ENCODE measurements at regions not wholly inside any gene's neighbourhood (a gene's known extent, or its start where the extent isn't known, plus 50 kb on each side); places are given as distances from the start of the nearest gene placed in this dataset.

DNA sequence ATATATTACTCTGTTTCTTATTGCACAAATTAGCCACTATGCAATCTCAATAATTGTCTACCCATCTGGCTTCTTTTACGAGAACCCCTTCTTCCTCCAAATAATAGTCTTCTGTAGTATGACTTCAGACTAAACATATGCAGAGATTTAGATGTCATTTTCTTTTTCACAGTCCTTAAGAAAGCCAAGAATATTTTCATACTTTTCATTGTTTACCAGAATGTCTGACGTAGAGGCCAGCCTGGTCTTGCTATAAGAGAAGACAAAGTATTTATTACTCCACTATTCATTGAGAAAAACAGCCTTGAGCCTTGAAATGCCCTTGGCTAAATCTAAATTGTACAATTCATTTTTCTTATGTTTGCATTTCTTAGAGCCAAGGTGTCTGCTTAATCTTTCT lies 714.9 kb upstream of the CXADR start:
- no peak for DNase-seq (ENCODE audit: low read depth)
- in situ Hi-C loops (cut with HindIII; ENCODE audit: low pct_unique_long_range_greater_than_20kb, low sequenced_read_pairs) = no loop called here

DNA sequence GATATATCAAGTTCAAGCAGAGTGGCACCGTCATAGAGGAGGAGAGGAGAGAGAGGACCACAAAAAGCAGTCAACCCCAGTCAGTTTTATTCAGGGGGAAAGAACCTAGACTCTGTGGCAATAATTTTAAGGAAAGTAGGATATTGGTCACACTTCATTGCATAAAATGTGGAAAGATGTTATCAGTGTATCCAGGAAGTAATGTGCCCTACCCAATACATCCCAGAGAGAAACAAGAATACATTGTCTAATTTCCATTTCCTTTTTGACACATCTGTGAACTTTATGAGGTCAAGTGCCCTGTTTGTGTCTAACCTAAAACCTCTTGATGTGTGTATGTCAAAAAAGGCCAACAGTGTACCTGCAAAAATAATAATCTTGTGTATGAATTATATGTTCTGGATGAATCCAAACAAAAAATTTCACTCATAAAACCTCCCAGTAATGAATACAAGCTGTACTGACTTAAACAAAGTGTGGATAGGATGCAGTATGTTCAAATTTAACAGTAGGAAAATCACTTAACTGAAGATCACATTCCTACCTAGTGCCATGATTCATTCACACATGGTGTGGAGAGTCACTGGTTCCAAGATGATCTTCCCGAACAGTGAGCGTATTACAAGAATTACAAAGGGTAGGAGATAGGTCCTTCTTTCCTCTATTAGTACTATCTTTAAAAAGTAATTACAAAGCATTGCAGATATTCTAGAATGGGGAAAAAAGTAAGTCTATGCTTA lies 712.1 kb upstream of the CXADR start:
- no peak for DNase-seq (ENCODE audit: low read depth)
- in situ Hi-C loops (cut with HindIII; ENCODE audit: low pct_unique_long_range_greater_than_20kb, low sequenced_read_pairs) = no loop called here

DNA sequence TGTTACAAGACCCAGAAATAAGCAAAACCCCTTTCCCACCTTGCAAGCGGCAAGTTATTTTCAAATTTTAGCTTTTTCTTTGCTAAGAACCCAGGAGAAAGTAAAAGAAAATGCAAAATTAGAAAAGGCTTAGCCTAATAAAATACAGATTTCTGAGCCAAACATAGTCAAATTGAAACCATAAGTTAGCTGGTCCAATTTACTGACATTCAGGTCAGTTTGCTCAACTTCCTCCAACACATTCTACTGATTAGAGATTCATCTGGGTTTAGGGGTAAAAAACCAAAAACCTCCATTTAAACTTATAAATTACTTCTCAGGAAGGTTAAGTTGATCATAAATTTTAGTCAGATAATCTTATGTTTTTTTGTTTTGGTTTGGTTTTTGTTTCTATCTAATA lies 701.8 kb upstream of the CXADR start:
- no peak for DNase-seq (ENCODE audit: low read depth)
- in situ Hi-C loops (cut with HindIII; ENCODE audit: low pct_unique_long_range_greater_than_20kb, low sequenced_read_pairs) = no loop called here

DNA sequence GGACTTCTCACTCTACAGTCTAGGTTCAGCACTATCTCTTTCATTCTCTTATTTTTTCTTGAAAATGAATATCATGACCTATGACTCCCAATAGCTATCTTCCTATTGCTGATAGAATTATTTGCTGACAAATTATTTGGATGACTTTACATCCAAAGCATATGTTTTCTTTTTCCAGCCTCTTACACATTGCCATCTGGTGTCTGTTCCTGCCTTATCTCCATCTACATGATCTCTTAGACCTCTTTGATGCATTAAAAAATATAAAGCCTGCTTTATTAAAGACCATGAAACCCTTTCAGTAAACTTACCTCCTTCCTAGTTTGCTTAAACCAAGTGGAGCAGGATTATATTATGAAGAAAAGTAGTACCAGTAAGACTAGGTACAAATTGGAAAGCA lies 700.9 kb upstream of the CXADR start:
- DNase-seq (ENCODE audit: low read depth) = no peak
- in situ Hi-C loops (cut with HindIII; ENCODE audit: low pct_unique_long_range_greater_than_20kb, low sequenced_read_pairs) = no loop called here

DNA sequence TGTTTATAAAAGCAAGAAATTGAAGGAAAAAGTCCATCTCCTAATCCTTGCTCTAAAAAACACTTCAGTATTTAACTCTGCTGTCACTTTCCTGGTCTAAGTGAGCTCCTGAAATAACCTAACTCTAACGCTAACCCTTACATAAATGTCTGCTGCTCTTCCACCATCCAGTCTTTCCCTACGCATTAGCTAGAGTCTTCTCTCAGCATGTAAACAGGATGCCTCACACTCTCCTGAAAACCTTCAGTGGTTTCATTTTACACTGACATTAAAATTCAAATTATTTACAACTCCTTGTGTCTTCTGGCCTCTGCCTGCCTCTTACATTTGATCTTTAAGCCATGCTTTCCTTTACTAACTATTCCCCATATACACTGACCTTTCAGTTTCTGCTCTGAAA lies 697.6 kb upstream of the CXADR start:
- DNase-seq (ENCODE audit: low read depth) = no peak
- in situ Hi-C loops (cut with HindIII; ENCODE audit: low pct_unique_long_range_greater_than_20kb, low sequenced_read_pairs) = no loop called here

DNA sequence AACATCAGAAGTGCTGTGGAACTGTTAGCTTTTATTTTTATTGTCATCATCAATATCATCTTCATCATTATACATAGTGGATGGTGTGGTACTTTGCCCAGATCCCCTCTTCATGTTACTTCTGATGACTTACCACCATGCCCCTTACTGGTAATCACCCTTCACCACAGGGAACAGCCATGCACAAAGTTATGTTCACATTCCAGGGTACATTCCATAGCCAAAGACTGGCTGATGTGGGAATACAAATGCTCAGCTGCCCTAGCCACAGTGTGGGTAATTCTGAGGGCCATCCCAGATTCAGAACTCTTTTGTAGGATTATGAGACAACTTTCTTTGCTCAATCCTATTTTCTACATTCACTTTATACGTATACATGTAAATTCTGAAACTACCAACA lies 691.3 kb upstream of the CXADR start:
- in situ Hi-C loops (cut with HindIII; ENCODE audit: low pct_unique_long_range_greater_than_20kb, low sequenced_read_pairs) = no loop called here
- no peak for DNase-seq (ENCODE audit: low read depth)

GRCh38 chr21:16829532-16829931 lies 683.3 kb upstream of the CXADR start:
- no peak for DNase-seq (ENCODE audit: low read depth)
- in situ Hi-C loops (cut with HindIII; ENCODE audit: low pct_unique_long_range_greater_than_20kb, low sequenced_read_pairs) = no loop called here

DNA sequence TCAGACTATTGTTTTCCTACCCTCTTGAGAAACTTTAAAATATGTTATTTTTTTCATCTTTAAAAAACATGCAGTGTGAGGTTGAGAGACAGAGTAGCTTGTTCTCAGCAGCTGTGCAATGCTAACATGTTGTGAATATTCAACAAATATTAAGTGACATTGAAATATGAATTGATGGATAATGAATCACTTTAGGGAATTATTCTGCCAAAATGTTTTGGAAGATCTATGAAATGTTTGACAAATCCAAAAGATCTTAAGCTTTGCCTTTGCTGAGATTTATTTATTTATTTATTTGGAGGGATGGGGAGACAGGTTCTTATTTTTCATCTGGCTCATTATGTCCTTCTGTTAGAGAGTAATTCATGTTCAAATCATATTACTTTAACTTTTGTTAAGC lies 680.1 kb upstream of the CXADR start:
- no peak for DNase-seq (ENCODE audit: low read depth)
- in situ Hi-C loops (cut with HindIII; ENCODE audit: low pct_unique_long_range_greater_than_20kb, low sequenced_read_pairs) = no loop called here

DNA sequence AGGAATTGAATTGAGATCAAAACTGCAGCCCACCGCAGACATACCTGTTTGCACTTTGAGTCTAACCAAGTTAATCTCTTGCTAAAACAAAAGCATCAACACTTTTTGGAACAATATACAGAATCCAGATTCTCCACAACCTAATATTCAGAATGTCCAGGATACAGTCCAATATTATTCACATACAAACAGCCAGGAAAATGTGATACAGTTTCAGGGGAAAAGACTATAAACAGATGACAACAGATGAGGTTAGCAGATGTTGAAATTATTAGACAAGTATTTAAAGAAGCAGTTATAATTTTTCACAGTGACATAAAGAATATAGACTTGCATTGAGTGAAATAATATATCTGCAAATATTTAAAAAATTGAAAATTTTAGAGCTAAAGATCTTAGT lies 678.1 kb upstream of the CXADR start:
- in situ Hi-C loops (cut with HindIII; ENCODE audit: low pct_unique_long_range_greater_than_20kb, low sequenced_read_pairs) = no loop called here
- DNase-seq (ENCODE audit: low read depth) = no peak

DNA sequence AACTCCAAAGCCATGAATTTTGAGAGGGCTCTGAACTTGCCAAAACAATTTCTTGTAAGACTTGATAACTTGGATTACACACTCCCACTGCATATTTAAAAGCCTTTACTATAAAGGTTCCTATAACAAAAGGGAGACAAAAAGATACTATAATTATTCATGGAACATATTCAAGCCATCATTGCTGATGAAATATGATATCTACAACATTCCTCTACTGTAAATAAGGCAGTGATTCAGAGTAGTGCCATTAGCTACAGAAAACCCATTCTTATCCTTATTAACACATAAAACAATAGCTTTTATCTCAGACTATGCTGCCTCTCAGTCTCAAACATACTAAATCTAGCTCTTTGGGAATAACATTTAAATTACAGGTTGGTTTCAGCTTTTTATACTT lies 675.5 kb upstream of the CXADR start:
- no peak for DNase-seq (ENCODE audit: low read depth)
- in situ Hi-C loops (cut with HindIII; ENCODE audit: low pct_unique_long_range_greater_than_20kb, low sequenced_read_pairs) = no loop called here

DNA sequence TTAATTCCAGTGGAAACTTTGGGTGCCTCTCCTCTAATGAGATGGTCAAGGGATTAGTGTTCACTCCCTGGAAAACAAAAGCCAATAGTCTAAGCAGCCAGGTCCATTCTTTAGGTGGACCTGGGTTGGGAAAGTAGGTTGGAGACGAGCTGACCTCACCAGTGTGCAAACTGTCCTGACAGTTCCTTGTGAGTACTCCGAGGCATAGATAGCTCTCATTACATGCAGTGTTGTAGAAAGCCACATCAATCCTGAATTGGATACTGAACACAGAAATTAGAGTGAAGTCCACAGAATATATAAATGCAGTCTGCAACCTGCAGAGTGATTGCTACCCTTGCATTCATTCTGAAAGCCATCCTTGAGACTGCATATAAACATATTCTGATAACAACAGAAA lies 675.1 kb upstream of the CXADR start:
- DNase-seq (ENCODE audit: low read depth) = no peak
- in situ Hi-C loops (cut with HindIII; ENCODE audit: low pct_unique_long_range_greater_than_20kb, low sequenced_read_pairs) = no loop called here

- DNase-seq (ENCODE audit: low read depth) = no peak
- in situ Hi-C loops (cut with HindIII; ENCODE audit: low pct_unique_long_range_greater_than_20kb, low sequenced_read_pairs) = no loop called here
Observed at GRCh38 chr21:16838331-16838730, 674.5 kb upstream of the CXADR start.

DNA sequence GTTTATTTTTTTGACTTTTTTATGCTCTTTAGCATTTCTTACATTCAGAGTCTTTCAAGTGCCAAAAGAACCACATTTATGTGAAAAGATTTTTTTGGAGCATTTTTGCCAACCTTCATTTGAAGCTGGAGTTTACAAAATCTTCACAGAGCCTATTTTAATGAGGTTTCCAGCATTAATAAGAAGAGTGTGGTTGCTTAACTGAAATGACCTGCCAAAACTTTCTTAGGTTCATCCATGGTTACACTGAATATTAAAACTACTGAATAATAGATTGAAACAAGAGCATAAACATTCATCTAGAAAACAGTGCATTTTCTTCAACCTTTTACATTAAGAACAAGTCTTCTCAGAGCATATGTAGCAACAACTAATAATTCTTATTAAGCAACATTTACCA lies 672.3 kb upstream of the CXADR start:
- in situ Hi-C loops (cut with HindIII; ENCODE audit: low pct_unique_long_range_greater_than_20kb, low sequenced_read_pairs) = no loop called here
- no peak for DNase-seq (ENCODE audit: low read depth)

DNA sequence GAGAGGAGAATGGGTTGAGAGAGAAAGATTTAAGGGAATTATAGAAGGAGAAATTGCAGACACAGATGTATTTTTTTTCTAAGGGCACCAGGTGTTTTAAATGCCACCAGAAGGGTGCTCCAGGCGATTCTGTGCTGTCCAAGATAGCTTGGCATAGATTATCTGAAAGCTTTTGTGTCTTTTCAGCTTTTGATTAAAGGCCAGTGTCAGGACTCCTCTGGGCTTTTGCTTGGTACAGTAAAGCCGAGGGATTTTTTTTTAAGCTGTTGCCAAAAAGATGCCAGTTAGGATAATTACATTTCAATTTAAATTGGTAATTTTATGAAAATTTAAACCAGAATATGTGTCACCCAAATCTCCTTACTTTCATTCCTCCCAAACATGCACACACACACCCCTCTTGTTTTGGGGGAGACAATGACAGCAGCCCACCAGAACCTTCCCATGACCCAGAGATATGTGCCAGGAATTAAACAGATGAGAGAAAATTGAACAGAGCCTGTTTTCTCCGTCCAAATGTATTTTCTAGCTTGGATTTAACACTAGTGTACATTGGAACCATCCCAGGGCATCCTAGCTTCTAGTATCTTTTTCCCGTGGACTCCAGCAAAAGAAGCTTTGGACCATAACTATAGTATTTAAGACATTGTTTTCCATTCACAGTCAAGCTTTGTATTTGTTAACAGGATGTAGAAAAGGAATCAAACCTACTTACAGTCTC lies 670.7 kb upstream of the CXADR start:
- DNase-seq (ENCODE audit: low read depth) = no peak
- in situ Hi-C loops (cut with HindIII; ENCODE audit: low pct_unique_long_range_greater_than_20kb, low sequenced_read_pairs) = no loop called here

- in situ Hi-C loops (cut with HindIII; ENCODE audit: low pct_unique_long_range_greater_than_20kb, low sequenced_read_pairs) = no loop called here
- no peak for DNase-seq (ENCODE audit: low read depth)
Observed at GRCh38 chr21:16842696-16843035, 670.2 kb upstream of the CXADR start.

DNA sequence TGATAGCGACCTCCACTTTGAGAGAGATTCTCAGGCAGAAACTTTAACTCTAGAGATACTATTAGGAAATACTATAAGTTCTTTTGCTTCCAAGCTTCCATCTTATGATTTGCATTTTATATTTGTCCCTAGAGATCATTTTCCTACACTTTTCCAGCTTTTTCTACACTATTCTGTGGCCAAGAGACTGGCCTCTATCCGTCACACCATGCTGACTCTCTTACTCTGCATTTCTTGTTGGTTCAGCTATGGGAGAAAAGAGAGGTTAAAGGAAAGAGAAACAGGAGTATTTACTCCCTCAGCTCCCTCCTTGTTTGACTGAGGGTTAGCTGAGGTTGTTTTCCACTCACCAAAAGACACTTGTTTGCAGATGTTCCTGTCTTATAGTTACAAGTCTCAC lies 665.6 kb upstream of the CXADR start:
- in situ Hi-C loops (cut with HindIII; ENCODE audit: low pct_unique_long_range_greater_than_20kb, low sequenced_read_pairs) = no loop called here
- no peak for DNase-seq (ENCODE audit: low read depth)

DNA sequence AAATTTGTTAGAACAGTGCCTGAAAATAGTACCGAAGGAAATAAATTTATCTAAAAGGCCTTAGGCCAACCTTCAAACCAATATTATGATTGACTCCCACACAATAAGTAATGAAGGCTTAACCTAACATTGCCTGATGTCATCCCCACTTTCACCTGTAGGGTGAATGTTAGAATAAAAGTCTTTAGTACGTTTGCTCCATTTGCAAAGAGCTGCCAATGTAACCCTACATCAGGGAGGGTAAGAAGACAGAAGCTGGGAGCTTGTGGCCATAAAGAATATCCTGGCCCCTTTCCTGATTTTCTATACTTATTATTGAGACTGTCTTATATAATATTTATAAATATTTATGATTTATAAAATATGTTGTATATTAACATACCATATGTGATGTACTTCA lies 661.8 kb upstream of the CXADR start:
- DNase-seq (ENCODE audit: low read depth) = no peak
- in situ Hi-C loops (cut with HindIII; ENCODE audit: low pct_unique_long_range_greater_than_20kb, low sequenced_read_pairs) = no loop called here

DNA sequence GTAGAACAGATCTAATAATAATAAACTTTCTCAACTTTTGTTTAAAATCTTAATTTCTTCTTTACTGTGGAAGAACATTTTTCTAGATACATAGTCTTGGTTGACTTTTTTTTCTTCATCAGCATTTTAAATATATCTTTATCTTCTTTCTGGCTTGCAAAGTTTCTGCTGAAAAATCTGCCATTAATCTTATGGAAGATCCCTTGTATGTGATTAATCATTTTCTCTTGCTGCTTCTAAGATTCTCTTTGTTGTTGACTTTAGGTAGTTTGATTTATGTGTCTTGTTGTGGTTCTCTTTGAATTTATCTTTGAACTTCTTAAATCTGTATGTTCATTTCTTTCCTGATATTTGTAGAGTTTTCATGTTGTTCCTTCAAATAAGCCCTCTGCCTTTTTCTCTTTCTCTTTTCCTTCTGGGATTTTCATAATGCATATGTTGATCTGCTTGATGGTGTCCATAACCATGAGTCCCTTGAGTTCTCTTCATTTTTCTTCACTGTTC lies 657.6 kb upstream of the CXADR start:
- in situ Hi-C loops (cut with HindIII; ENCODE audit: low pct_unique_long_range_greater_than_20kb, low sequenced_read_pairs) = no loop called here
- DNase-seq (ENCODE audit: low read depth) = no peak

DNA sequence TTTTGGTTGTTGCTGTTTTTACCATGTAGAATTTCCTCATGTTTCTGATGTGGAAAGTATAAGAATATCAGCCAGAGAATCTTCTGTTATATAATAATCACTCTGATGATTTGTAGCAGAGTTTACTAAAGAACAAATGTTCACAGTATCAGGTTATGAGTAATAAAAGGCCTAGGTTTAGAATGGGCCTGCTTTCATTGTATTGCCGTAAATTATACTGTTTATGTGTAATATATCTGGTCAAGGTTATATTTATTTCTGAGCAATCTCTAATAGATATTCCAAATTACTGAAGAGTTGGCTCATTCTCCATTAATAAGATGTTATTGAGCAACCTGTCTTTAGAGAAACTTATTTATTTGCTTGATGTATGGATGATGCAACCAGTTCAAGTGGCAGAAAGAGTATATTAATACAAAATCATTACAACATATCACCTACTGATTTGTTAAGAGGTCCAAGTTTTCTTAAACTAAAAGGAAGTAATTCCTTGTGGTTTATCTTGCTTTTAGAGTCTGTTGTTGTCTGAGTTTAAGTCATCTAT lies 649.4 kb upstream of the CXADR start:
- no peak for DNase-seq (ENCODE audit: low read depth)
- in situ Hi-C loops (cut with HindIII; ENCODE audit: low pct_unique_long_range_greater_than_20kb, low sequenced_read_pairs) = no loop called here

DNA sequence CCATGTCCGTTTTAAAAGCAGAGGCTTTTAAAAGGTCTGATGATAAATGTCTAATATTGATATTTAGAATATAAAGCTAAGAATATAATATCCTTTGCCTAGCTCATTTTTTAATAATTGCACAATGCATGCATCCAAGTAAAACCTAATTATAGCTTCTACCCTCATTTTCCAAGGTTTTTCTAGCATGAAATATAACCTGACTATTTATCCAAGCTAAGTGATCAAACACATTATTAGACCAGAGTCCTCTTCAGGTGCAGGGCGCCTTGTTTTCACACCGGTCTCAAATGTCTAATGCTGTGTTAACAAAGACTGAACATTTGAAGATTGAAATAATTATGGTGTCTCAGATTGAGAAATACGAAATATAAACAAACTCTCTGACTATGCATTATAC lies 648.9 kb upstream of the CXADR start:
- in situ Hi-C loops (cut with HindIII; ENCODE audit: low pct_unique_long_range_greater_than_20kb, low sequenced_read_pairs) = no loop called here
- no peak for DNase-seq (ENCODE audit: low read depth)
